SW480 (cell line): ENCODE measurements at regions not wholly inside any gene's neighbourhood (a gene's known extent, or its start where the extent isn't known, plus 50 kb on each side); places are given as distances from the start of the nearest gene placed in this dataset.
"Not testable (repeated sequence)": the region's sequence is repeated elsewhere in the genome, so short reads cannot be mapped to it uniquely, and the experiment has no call there.

Source experiments
- DNase-seq: peaks from one replicate; pipeline ENCODE4 v3.0.0-alpha.2; 2016; ENCODE audit warnings: low spot score

- no peak for DNase-seq
Measured at GRCh38 chr15:59830873-59831272, 141.8 kb upstream of the BNIP2 start.

- no peak for DNase-seq
Measured at GRCh38 chr15:59830098-59830497, 141.0 kb upstream of the BNIP2 start.

GRCh38 chr15:59828861-59829260 is 139.7 kb upstream of the BNIP2 start:
- no peak for DNase-seq

- no peak for DNase-seq
Measured at GRCh38 chr15:59828263-59828662, 139.1 kb upstream of the BNIP2 start.

- no peak for DNase-seq
Measured at GRCh38 chr15:59825901-59826300, 136.8 kb upstream of the BNIP2 start.

DNA sequence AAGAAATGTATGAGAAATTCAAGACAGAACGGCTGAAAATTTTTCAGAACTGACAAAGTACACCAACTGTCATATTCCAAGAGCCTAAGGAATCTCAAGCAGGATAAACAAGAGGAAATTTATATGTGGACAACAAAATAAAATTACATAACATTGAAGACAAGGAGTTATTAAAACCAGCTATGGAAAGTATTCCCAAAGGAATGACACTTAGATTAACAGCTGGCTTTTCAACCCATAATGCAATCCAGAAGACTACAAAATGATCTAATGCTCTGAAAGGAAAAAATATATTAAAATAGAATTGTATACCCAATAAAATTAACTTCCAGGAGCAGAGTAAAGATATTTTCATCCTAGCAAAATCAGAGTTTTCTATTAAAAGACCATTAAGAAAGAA is 132.2 kb upstream of the BNIP2 start:
- no peak for DNase-seq

DNA sequence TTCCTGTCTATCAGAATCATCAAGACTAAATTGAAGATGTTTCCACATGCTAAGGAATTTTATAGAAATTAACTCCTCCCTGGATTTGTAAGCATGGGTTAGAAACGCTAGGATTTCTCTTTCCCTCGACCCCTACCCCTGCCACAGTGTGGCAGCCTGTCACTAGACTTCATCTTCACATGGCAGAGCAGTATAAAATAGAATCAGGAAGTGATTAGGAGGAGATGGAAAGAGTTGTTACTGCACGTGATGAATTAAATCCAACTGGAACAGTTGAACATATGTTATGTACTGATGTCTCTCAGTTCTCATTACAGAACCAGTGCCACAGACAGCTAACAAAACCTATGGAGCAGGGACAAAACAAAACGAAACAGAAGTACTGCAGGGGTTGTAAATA is 130.0 kb upstream of the BNIP2 start:
- DNase-seq = no peak

DNA sequence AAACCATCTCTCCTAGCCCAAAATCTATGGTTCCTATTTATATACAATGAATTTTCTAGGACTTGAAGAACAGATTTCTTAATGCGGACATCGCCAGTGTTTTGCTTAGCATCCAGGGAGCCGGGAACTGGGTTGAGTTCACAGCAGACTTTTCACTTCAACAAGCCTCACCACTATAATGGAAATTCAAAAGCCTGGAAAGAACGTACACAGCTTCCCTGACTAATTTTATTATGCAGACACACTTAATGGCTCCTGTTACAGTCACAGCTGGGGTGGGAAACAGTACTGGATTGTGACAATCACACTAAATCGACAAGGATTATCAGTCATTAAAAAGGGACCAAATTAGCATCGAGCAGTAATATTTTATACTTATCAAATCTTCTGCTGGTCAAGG is 129.2 kb upstream of the BNIP2 start:
- no peak for DNase-seq

GRCh38 chr15:59817834-59818233 is 128.7 kb upstream of the BNIP2 start:
- no peak for DNase-seq

GRCh38 chr15:59817053-59817452 is 127.9 kb upstream of the BNIP2 start:
- DNase-seq = no peak

GRCh38 chr15:59814409-59814808 is 125.3 kb upstream of the BNIP2 start:
- DNase-seq = no peak

- DNase-seq = no peak
Measured at GRCh38 chr15:59812889-59813288, 123.8 kb upstream of the BNIP2 start.

GRCh38 chr15:59812250-59812870 is 123.2 kb upstream of the BNIP2 start:
- no peak for DNase-seq

GRCh38 chr15:59803293-59803966 is 114.3 kb upstream of the BNIP2 start:
- peak; percentile 33 for DNase-seq

DNA sequence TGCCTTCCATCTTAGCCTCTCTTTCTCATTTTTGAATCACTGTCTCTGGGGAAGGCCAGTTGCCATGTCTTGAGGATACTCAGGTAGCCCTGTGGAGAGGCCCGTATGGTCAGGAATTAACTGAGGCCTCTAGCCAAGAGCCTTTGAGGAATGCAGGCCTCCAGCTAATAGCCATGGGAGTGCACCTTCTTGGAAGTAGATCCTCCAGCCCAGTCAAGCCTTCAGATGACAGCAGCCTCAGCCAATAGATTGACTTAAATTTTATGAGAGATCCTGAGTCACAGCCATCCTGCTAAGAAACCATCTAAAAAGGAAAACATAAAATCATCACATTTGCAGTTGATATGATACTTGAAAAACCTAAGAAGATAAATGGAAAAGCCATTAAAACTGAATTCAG is 112.5 kb upstream of the BNIP2 start:
- DNase-seq = no peak

DNA sequence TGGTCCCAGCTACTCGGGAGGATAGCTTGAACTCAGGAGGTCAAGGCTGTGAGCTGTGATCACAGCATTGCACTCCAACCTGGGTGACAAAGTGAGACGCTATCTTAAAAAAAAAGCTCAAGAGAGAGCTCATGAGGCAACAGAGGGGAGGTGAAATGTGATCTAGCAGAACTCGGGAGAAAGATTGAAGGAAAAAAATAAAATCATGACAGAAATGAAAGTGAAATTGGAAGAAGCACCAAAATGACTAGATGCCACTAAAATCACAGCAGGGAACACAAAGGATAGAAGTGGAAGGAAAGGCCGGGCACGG is 109.4 kb upstream of the BNIP2 start:
- no peak for DNase-seq

GRCh38 chr15:59797756-59798604 is 108.9 kb upstream of the BNIP2 start:
- no peak for DNase-seq

- DNase-seq = no peak
Measured at GRCh38 chr15:59794229-59794886, 105.2 kb upstream of the BNIP2 start.

GRCh38 chr15:59792359-59792758 is 103.2 kb upstream of the BNIP2 start:
- no peak for DNase-seq

- no peak for DNase-seq
Measured at GRCh38 chr15:59791755-59792154, 102.6 kb upstream of the BNIP2 start.

GRCh38 chr15:59791079-59791478 is 102.0 kb upstream of the BNIP2 start:
- DNase-seq = no peak

DNA sequence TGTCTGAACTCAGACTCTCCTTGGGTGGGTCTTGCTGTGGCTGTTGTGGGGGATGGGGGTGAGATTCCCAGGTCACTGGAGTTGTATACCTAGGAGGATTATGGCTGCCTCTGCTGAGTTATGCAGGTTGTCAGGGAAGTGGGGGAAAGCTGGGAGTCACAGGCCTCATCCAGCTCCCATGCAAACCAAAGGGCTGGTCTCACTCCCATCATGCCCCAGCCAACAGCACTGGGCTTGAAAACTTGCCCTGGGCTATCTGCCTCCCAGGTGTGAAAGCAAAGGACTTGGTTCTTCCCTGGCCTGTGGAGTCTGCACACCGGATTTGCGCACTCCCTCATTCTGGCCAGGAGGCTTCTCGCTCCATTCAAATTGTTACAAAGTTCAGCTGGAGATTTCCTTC is 97.3 kb upstream of the BNIP2 start:
- DNase-seq = not testable (repeated sequence)

GRCh38 chr15:59785981-59786380 is 96.9 kb upstream of the BNIP2 start:
- not testable (repeated sequence) for DNase-seq
